MCF 10A (cell line): ENCODE measurements at regions not wholly inside any gene's neighbourhood (a gene's known extent, or its start where the extent isn't known, plus 50 kb on each side); places are given as distances from the start of the nearest gene placed in this dataset.

Experiments used
- BruUV-seq: library from RNA; stranded (reverse); fragments of 400-500 nt; replicated peaks from 2 replicates; lab custom pipeline; 2021; lab: Mats Ljungman, UMichigan
- CTCF ChIA-PET: fragments of 300-600 bp; sonication (Branson Sonifier 250); formaldehyde crosslinking; extraction: SDS; loops from one replicate; lab custom pipeline; 2021; ENCODE audit warnings: antibody characterized with exemption, inconsistent platforms; lab: Yijun Ruan, JAX
- POLR2A ChIA-PET: fragments of 300-600, 350-650 bp; sonication (Branson Sonifier 250); formaldehyde crosslinking; extraction: SDS; loops from one replicate; lab custom pipeline; 2020; ENCODE audit warnings: antibody characterized with exemption, inconsistent platforms; lab: Yijun Ruan, JAX
- DNase-seq: peaks from one replicate; pipeline ENCODE4 v3.0.0-alpha.2; 2018; ENCODE audit not compliant: unreplicated experiment
- H3K27ac Mint-ChIP-seq: one replicate; pipeline ENCODE4 v1.8.0; 2022; ENCODE audit warnings: mild to moderate bottlenecking, low read depth, mixed read lengths; ENCODE audit not compliant: unreplicated experiment
- H3K27me3 Mint-ChIP-seq: one replicate; pipeline ENCODE4 v1.8.0; 2022; ENCODE audit warnings: mixed read lengths; ENCODE audit not compliant: insufficient read depth, unreplicated experiment
- H3K36me3 Mint-ChIP-seq: one replicate; pipeline ENCODE4 v1.8.0; 2022; ENCODE audit warnings: mild to moderate bottlenecking, moderate library complexity, mixed read lengths; ENCODE audit not compliant: insufficient read depth, unreplicated experiment
- H3K4me1 Mint-ChIP-seq: one replicate; pipeline ENCODE4 v1.8.0; 2022; ENCODE audit warnings: mixed read lengths; ENCODE audit not compliant: insufficient read depth, unreplicated experiment
- H3K4me3 Mint-ChIP-seq: one replicate; pipeline ENCODE4 v1.8.0; 2022; ENCODE audit warnings: mild to moderate bottlenecking, moderate library complexity, mixed read lengths; ENCODE audit not compliant: unreplicated experiment
- H3K9me3 Mint-ChIP-seq: one replicate; pipeline ENCODE4 v1.8.0; 2022; ENCODE audit warnings: mixed read lengths; ENCODE audit not compliant: unreplicated experiment
- CTCF ChIP-seq: fragments of 200-600 bp; IDR thresholded peaks from one replicate; pipeline ENCODE4 v1.8.0; 2022; ENCODE audit warnings: antibody characterized with exemption, mild to moderate bottlenecking; ENCODE audit not compliant: unreplicated experiment
- intact Hi-C: fragments of 100-400 bp; cut with micrococcal nuclease; formaldehyde crosslinking; loops from 2 replicates; pipeline ENCODE4 v1.14.1; 2022

GRCh38 chr12:93154753-93155480 is 222.8 kb upstream of the NUDT4 start:
- ChIA-PET POLR2A (interaction anchor here (0.7 to 1.3 kb wide), 5 partner anchors 11 to 28 kb away, joined by 3 to 5 read pairs (median 4); no protein-coding TSS in a partner anchor), CTCF (interaction anchor here (1.0 kb wide), 2 partner anchors 16 to 94 kb away, joined by 3 read pairs; no protein-coding TSS in a partner anchor)
- Mint-ChIP-seq H3K4me1 (no peaks in the 10 kb centered on the region), H3K36me3 (no peaks in the 10 kb centered on the region), H3K27me3 (no peaks in the 10 kb centered on the region), H3K9me3 (peaks cover 16% of the 10 kb centered on the region), H3K27ac (no peak overlapping the region), H3K4me3 (no peak overlapping the region)
- no peak for TF ChIP-seq CTCF
- BruUV-seq = no TSS peak
- intact Hi-C loops = no loop called here
- DNase-seq = peak; percentile 24

GRCh38 chr12:93156086-93156716 is 221.5 kb upstream of the NUDT4 start:
- CTCF ChIA-PET = interaction anchor here (0.5 to 1.0 kb wide), 3 partner anchors 13 to 358 kb away, joined by 3 read pairs; no protein-coding TSS in a partner anchor
- DNase-seq = no peak
- no TSS peak for BruUV-seq
- intact Hi-C loops = no loop called here
- Mint-ChIP-seq H3K27ac (no peak overlapping the region), H3K4me1 (no peaks in the 10 kb centered on the region), H3K36me3 (no peaks in the 10 kb centered on the region), H3K27me3 (no peaks in the 10 kb centered on the region), H3K4me3 (no peak overlapping the region), H3K9me3 (peaks cover 16% of the 10 kb centered on the region)
- TF ChIP-seq CTCF = no peak
- POLR2A ChIA-PET = no interaction called here

- CTCF ChIA-PET = interaction anchor here (0.6 to 0.8 kb wide), 2 partner anchors 77 to 893 kb away, joined by 3 read pairs; no protein-coding TSS in a partner anchor
- intact Hi-C loops = no loop called here
- Mint-ChIP-seq H3K27ac (no peak overlapping the region), H3K27me3 (no peaks in the 10 kb centered on the region), H3K9me3 (peaks cover 16% of the 10 kb centered on the region), H3K4me1 (no peaks in the 10 kb centered on the region), H3K36me3 (no peaks in the 10 kb centered on the region), H3K4me3 (no peak overlapping the region)
- DNase-seq = no peak
- no TSS peak for BruUV-seq
- no peak for TF ChIP-seq CTCF
- POLR2A ChIA-PET = interaction anchor here (0.6 kb wide), 1 partner anchor 641 kb away, joined by 4 read pairs; no protein-coding TSS in a partner anchor
These were observed 220.4 kb upstream of the NUDT4 start for GRCh38 chr12:93157279-93157678.

GRCh38 chr12:93158065-93158843 is 219.5 kb upstream of the NUDT4 start:
- no peak for TF ChIP-seq CTCF
- CTCF ChIA-PET = interaction anchor here (0.8 kb wide), 1 partner anchor 894 kb away, joined by 3 read pairs; no protein-coding TSS in a partner anchor
- intact Hi-C loops = no loop called here

More at GRCh38 chr12:93158065-93158843, 219.5 kb upstream of the NUDT4 start:
- DNase-seq = no peak
- no peaks in the 10 kb centered on the region for H3K36me3 Mint-ChIP-seq
- H3K27ac Mint-ChIP-seq = no peak overlapping the region
- peaks cover 16% of the 10 kb centered on the region for H3K9me3 Mint-ChIP-seq
- no peaks in the 10 kb centered on the region for H3K27me3 Mint-ChIP-seq
- no TSS peak for BruUV-seq
- POLR2A ChIA-PET = no interaction called here
- no peak overlapping the region for H3K4me3 Mint-ChIP-seq
- no peaks in the 10 kb centered on the region for H3K4me1 Mint-ChIP-seq
